ENCODE measurements at regions not wholly inside any gene's neighbourhood (a gene's known extent, or its start where the extent isn't known, plus 50 kb on each side); places are given as distances from the start of the nearest gene placed in this dataset.

DNA sequence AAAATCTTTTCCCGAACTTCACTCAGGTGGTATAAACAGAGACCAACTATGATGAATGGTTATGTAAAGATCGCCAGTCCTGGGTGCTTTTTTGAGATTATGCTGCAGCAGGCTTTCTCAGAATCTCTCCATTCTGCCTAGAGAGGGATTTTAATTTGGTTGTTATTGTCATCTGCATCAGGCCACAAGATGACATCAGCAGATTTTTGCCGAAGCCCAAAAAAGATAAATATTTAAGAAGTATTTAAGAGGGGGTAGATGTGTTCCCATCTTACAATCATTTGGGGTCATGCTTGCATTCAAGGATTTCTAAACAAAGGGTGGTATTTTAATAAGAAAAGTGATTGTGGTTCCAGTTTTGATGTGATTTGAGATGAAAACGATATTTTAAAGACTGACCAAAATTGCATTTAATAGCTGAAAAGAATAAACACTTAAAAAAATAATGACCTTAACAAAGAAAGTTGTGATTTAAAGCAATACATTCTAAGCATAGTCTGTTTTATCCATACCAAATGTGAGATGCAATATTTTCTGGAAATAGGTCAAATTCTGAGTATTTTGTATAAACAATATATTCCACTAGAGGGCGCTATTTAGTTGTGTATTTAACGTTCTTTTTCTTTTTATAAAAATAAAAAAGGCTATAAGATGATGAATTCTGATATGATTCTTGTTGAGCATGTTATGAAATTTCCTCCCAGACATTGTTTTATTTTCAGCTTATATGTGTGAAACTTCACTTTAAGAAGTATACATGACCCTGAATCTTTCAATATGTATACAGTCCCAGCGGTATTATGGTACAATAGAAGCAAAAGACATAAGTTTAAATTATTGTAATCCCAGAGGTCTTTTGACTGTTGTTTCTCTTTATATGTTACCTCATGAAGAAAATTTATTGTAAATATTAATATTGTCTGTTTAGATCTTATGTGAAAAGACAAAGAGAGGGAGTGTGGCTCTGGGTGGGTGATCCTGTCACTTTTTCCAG lies 51.0 kb upstream of the ZFP64 start:
- no peak for DNase-seq

All from activated naive CD4-positive, alpha-beta T cell treated with anti-CD3 and anti-CD28 coated beads, Interleukin-2, amount 50 U/mL, for 16 hours (primary cell).